Glutamatergic neuron (in vitro differentiated cells): ENCODE measurements at regions not wholly inside any gene's neighbourhood (a gene's known extent, or its start where the extent isn't known, plus 50 kb on each side); places are given as distances from the start of the nearest gene placed in this dataset.

ENCODE experiments used
- DNase-seq: peaks from one replicate; pipeline ENCODE4 v3.0.0; 2022
- H3K27ac Mint-ChIP-seq: one replicate; pipeline ENCODE4 v1.8.0; 2020; ENCODE audit warnings: mild to moderate bottlenecking, mixed read lengths, inconsistent platforms; ENCODE audit not compliant: unreplicated experiment
- H3K27me3 Mint-ChIP-seq: one replicate; pipeline ENCODE4 v1.8.0; 2020; ENCODE audit warnings: mild to moderate bottlenecking, moderate library complexity, mixed read lengths, inconsistent platforms; ENCODE audit not compliant: unreplicated experiment
- H3K36me3 Mint-ChIP-seq: one replicate; pipeline ENCODE4 v1.8.0; 2020; ENCODE audit warnings: mild to moderate bottlenecking, mixed read lengths, inconsistent platforms; ENCODE audit not compliant: unreplicated experiment
- H3K4me1 Mint-ChIP-seq: one replicate; pipeline ENCODE4 v1.8.0; 2020; ENCODE audit warnings: mild to moderate bottlenecking, low read depth, mixed read lengths, inconsistent platforms; ENCODE audit not compliant: unreplicated experiment
- H3K4me3 Mint-ChIP-seq: one replicate; pipeline ENCODE4 v1.8.0; 2020; ENCODE audit warnings: mild to moderate bottlenecking, mixed read lengths, inconsistent platforms; ENCODE audit not compliant: unreplicated experiment
- H3K9me3 Mint-ChIP-seq: one replicate; pipeline ENCODE4 v1.8.0; 2020; ENCODE audit warnings: mild to moderate bottlenecking, moderate library complexity, mixed read lengths, inconsistent platforms; ENCODE audit not compliant: unreplicated experiment
- CTCF ChIP-seq: fragments of 200-600 bp; sonication (generic); IDR thresholded peaks from one replicate; pipeline ENCODE4 v1.5.0; 2021; ENCODE audit not compliant: partially characterized antibody, unreplicated experiment

GRCh38 chr2:22902662-22903165 lies 482.3 kb upstream of the KLHL29 start:
- Mint-ChIP-seq H3K4me1 (peaks cover 5% of the 10 kb centered on the region), H3K27me3 (peaks cover 2% of the 10 kb centered on the region), H3K36me3 (no peaks in the 10 kb centered on the region), H3K9me3 (no peaks in the 10 kb centered on the region), H3K27ac (no peak overlapping the region), H3K4me3 (no peak overlapping the region)
- no peak for TF ChIP-seq CTCF
- no peak for DNase-seq

- peaks cover 5% of the 10 kb centered on the region for H3K4me1 Mint-ChIP-seq
- TF ChIP-seq CTCF, result no peak
- H3K36me3 Mint-ChIP-seq, result no peaks in the 10 kb centered on the region
- H3K9me3 Mint-ChIP-seq, result no peaks in the 10 kb centered on the region
- peaks cover 2% of the 10 kb centered on the region for H3K27me3 Mint-ChIP-seq
- H3K4me3 Mint-ChIP-seq, result no peak overlapping the region
- no peak for DNase-seq
- no peak overlapping the region for H3K27ac Mint-ChIP-seq
Observed at GRCh38 chr2:22903616-22904015, 481.4 kb upstream of the KLHL29 start.

- peak; percentile 67 for DNase-seq
- Mint-ChIP-seq H3K4me1 (peaks cover 5% of the 10 kb centered on the region), H3K9me3 (no peaks in the 10 kb centered on the region), H3K36me3 (no peaks in the 10 kb centered on the region), H3K27me3 (peaks cover 2% of the 10 kb centered on the region), H3K27ac (no peak overlapping the region), H3K4me3 (no peak overlapping the region)
- TF ChIP-seq CTCF, result peak; percentile 76
Observed at GRCh38 chr2:22904126-22904684, 480.8 kb upstream of the KLHL29 start.

GRCh38 chr2:22907330-22907729 lies 477.6 kb upstream of the KLHL29 start:
- Mint-ChIP-seq H3K36me3 (no peaks in the 10 kb centered on the region), H3K27me3 (peaks cover 2% of the 10 kb centered on the region), H3K4me3 (no peak overlapping the region), H3K27ac (no peak overlapping the region), H3K9me3 (no peaks in the 10 kb centered on the region), H3K4me1 (no peaks in the 10 kb centered on the region)
- no peak for TF ChIP-seq CTCF
- DNase-seq, result no peak

- DNase-seq, result no peak
- Mint-ChIP-seq H3K4me1 (no peaks in the 10 kb centered on the region), H3K36me3 (no peaks in the 10 kb centered on the region), H3K27ac (no peak overlapping the region), H3K27me3 (no peaks in the 10 kb centered on the region), H3K9me3 (no peaks in the 10 kb centered on the region), H3K4me3 (no peak overlapping the region)
- TF ChIP-seq CTCF, result no peak
Observed at GRCh38 chr2:22912398-22912797, 472.6 kb upstream of the KLHL29 start.
